A549 (cell line): ENCODE measurements at regions not wholly inside any gene's neighbourhood (a gene's known extent, or its start where the extent isn't known, plus 50 kb on each side); places are given as distances from the start of the nearest gene placed in this dataset.

Experiments used
- ATAC-seq, 2 experiments: fragments of 200-7000 bp in 1 of 2; fragments of >200 bp in 1 of 2; cut with Nextera tagmentation in 1 of 2; cut with Tn5 transposase in 1 of 2; 3 replicates each; pipeline versions ENCODE4 v1.8.0 to v1.9.1; 2018 to 2020; ENCODE audit warnings: mild to moderate bottlenecking in 1 of 2, moderate library complexity in 1 of 2
- CTCF ChIA-PET: fragments of 300-600 bp; sonication (Branson Sonifier 250); formaldehyde crosslinking; extraction: SDS; loops from one replicate; lab custom pipeline; 2021; ENCODE audit warnings: antibody characterized with exemption, inconsistent platforms; lab: Yijun Ruan, JAX
- POLR2A ChIA-PET: fragments of 350-600 bp; formaldehyde crosslinking; extraction: SDS; loops from one replicate; lab custom pipeline; 2021; ENCODE audit warnings: antibody characterized with exemption, inconsistent platforms; lab: Yijun Ruan, JAX
- DNase-seq, 2 experiments: peaks; one replicate each; pipeline versions ENCODE4 v3.0.0 to v3.0.0-alpha.2; 2011 to 2016; ENCODE audit warnings: low read depth in 1 of 2, low spot score in 1 of 2
- FAIRE-seq: peaks from 2 replicates; lab custom pipeline; 2011; peaks lifted over from hg19 to GRCh38; lab: Jason Lieb, UNC
- H3K27ac ChIP-seq, 2 experiments: fragments of >200 bp; sonication (Bioruptor Twin); formaldehyde crosslinking; 3 replicates each; pipeline ENCODE4 v1.5.1; 2016 to 2017
- H3K4me1 ChIP-seq: fragments of >200 bp; sonication (Bioruptor Twin); formaldehyde crosslinking; 3 replicates; pipeline ENCODE4 v1.6.1; 2016
- H3K4me2 ChIP-seq: fragments of >200 bp; sonication (Bioruptor Twin); formaldehyde crosslinking; 3 replicates; pipeline ENCODE4 v1.6.1; 2016
- H3K4me3 ChIP-seq: fragments of >200 bp; sonication (Bioruptor Twin); formaldehyde crosslinking; 3 replicates; pipeline ENCODE4 v1.5.1; 2016
- H3K9me3 ChIP-seq: fragments of >200 bp; sonication (Bioruptor Twin); formaldehyde crosslinking; 3 replicates; pipeline ENCODE4 v1.6.1; 2016
- CEBPB ChIP-seq, 2 experiments: fragments of >200 bp in 1 of 2; sonication (Bioruptor Twin) in 1 of 2; formaldehyde crosslinking in 1 of 2; IDR thresholded peaks; 2 replicates each; pipeline ENCODE4 v1.6.1; 2012 to 2016
- CHD2 ChIP-seq: fragments of 150-350 bp; IDR thresholded peaks from 2 replicates; pipeline ENCODE4 v1.6.1; 2014; ENCODE audit warnings: low read length; ENCODE audit not compliant: partially characterized antibody
- CTCF ChIP-seq: fragments of >200 bp; sonication (Bioruptor Twin); formaldehyde crosslinking; IDR thresholded peaks from 3 replicates; pipeline ENCODE4 v1.5.1; 2016
- EHF ChIP-seq: fragments of 250-450 bp; sonication (Bioruptor Pico); IDR thresholded peaks from 2 replicates; pipeline ENCODE4 v1.5.0; 2020; ENCODE audit warnings: mild to moderate bottlenecking
- EP300 ChIP-seq, 2 experiments: fragments of >200 bp; sonication (Bioruptor Twin); formaldehyde crosslinking; IDR thresholded peaks; 2 replicates in 1 of 2; 3 replicates in 1 of 2; pipeline ENCODE4 v1.6.1; 2016 to 2017
- ESRRA ChIP-seq: fragments of 150-350 bp; IDR thresholded peaks from 2 replicates; pipeline ENCODE4 v1.6.1; 2014; ENCODE audit warnings: mild to moderate bottlenecking, low read length, borderline replicate concordance
- FOSB ChIP-seq: fragments of 250-450 bp; sonication (Bioruptor Pico); IDR thresholded peaks from 2 replicates; pipeline ENCODE4 v1.5.0; 2020; ENCODE audit warnings: mild to moderate bottlenecking, moderate library complexity
- HEYL ChIP-seq: fragments of 250-450 bp; sonication (Bioruptor Pico); IDR thresholded peaks from 2 replicates; pipeline ENCODE4 v1.8.0; 2021; ENCODE audit warnings: mild to moderate bottlenecking, moderate library complexity
- HMGXB4 ChIP-seq: fragments of 250-450 bp; sonication (Bioruptor Pico); IDR thresholded peaks from 2 replicates; pipeline ENCODE4 v1.5.0; 2021; ENCODE audit warnings: mild to moderate bottlenecking, moderate library complexity, borderline replicate concordance
- KDM5A ChIP-seq: fragments of 200-600 bp; sonication (generic); IDR thresholded peaks from 2 replicates; pipeline ENCODE4 v1.6.1; 2016; ENCODE audit warnings: antibody characterized with exemption, mild to moderate bottlenecking
- MYC ChIP-seq: IDR thresholded peaks from 2 replicates; pipeline ENCODE4 v1.6.1; 2012; ENCODE audit warnings: mild to moderate bottlenecking, inconsistent platforms, low read length, improper control_type of control experiment, borderline replicate concordance
- RAD21 ChIP-seq, 2 experiments: fragments of >200 bp in 1 of 2; sonication (Bioruptor Twin) in 1 of 2; formaldehyde crosslinking in 1 of 2; IDR thresholded peaks in 1 of 2; conservative IDR thresholded peaks in 1 of 2; 2 replicates in 1 of 2; 3 replicates in 1 of 2; pipeline ENCODE4 v1.6.1; 2012 to 2018; ENCODE audit warnings: inconsistent platforms in 1 of 2
- RCOR1 ChIP-seq: fragments of 150-350 bp; IDR thresholded peaks from 2 replicates; pipeline ENCODE4 v1.6.1; 2014; ENCODE audit warnings: antibody characterized with exemption, low read length, low read depth
- RFX5 ChIP-seq: fragments of 450-650 bp; IDR thresholded peaks from 2 replicates; pipeline ENCODE4 v1.7.1; 2014; ENCODE audit warnings: antibody characterized with exemption, mild to moderate bottlenecking, moderate library complexity
- SMC3 ChIP-seq: fragments of >200 bp; sonication (Bioruptor Twin); formaldehyde crosslinking; IDR thresholded peaks from 3 replicates; pipeline ENCODE4 v1.6.1; 2018; ENCODE audit warnings: inconsistent platforms
- TFCP2L1 ChIP-seq: fragments of 250-450 bp; sonication (Bioruptor Pico); IDR thresholded peaks from 2 replicates; pipeline ENCODE4 v1.5.0; 2021; ENCODE audit warnings: mild to moderate bottlenecking
- TP53 ChIP-seq: fragments of 250-450 bp; sonication (Bioruptor Pico); IDR thresholded peaks from 2 replicates; pipeline ENCODE4 v1.5.0; 2021; ENCODE audit warnings: mild to moderate bottlenecking, moderate library complexity
- USF2 ChIP-seq: fragments of 450-650 bp; IDR thresholded peaks from 2 replicates; pipeline ENCODE4 v1.6.1; 2014; ENCODE audit warnings: antibody characterized with exemption
- ZC3H11A ChIP-seq: fragments of 450-650 bp; IDR thresholded peaks from 2 replicates; pipeline ENCODE4 v1.6.1; 2014; ENCODE audit warnings: antibody characterized with exemption, mild to moderate bottlenecking
- ZFP36 ChIP-seq: fragments of 450-650 bp; IDR thresholded peaks from 2 replicates; pipeline ENCODE4 v1.6.1; 2014; ENCODE audit warnings: borderline replicate concordance; ENCODE audit not compliant: partially characterized antibody
- WGBS: methylation state at CpG from one replicate; pipeline ENCODE4 v1.1.6; 2017; ENCODE audit errors: missing lambda C conversion rate; 5-methylcytosine and 5-hydroxymethylcytosine counted together
- TF ChIP-seq, protein P1 (sequence below): fragments of >200 bp; sonication (Bioruptor Twin); formaldehyde crosslinking; IDR thresholded peaks from 3 replicates; pipeline ENCODE4 v1.6.1; 2016
- TF ChIP-seq, protein P2 (sequence below): fragments of 200-600 bp; sonication (generic); IDR thresholded peaks from 2 replicates; pipeline ENCODE4 v1.6.1; 2016; ENCODE audit warnings: antibody characterized with exemption, mild to moderate bottlenecking, moderate library complexity
- TF ChIP-seq, protein P3 (sequence below): IDR thresholded peaks from 2 replicates; pipeline ENCODE4 v1.6.1; 2012
- TF ChIP-seq, protein P4 (sequence below): IDR thresholded peaks from 2 replicates; pipeline ENCODE4 v1.6.1; 2012; ENCODE audit warnings: low read depth, borderline replicate concordance

GRCh38 chr13:78499802-78500201, 103.5 kb downstream of the POU4F1 start:
- Histone ChIP-seq H3K4me3 (no peak overlapping the region), H3K4me2 (no peak overlapping the region), H3K9me3 (no peaks in the 10 kb centered on the region), H3K27ac (no peak overlapping the region), H3K4me1 (no peaks in the 10 kb centered on the region)
- ChIA-PET CTCF (no interaction called here), POLR2A (no interaction called here)
- TF ChIP-seq CTCF: no peak
- no peak for TF ChIP-seq EP300 (IDR thresholded peaks at IDR 0.05)
- TF ChIP-seq TFCP2L1: no peak
- TF ChIP-seq, protein P1, sequence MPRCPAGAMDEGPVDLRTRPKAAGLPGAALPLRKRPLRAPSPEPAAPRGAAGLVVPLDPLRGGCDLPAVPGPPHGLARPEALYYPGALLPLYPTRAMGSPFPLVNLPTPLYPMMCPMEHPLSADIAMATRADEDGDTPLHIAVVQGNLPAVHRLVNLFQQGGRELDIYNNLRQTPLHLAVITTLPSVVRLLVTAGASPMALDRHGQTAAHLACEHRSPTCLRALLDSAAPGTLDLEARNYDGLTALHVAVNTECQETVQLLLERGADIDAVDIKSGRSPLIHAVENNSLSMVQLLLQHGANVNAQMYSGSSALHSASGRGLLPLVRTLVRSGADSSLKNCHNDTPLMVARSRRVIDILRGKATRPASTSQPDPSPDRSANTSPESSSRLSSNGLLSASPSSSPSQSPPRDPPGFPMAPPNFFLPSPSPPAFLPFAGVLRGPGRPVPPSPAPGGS: no peak
- TF ChIP-seq, protein P2, sequence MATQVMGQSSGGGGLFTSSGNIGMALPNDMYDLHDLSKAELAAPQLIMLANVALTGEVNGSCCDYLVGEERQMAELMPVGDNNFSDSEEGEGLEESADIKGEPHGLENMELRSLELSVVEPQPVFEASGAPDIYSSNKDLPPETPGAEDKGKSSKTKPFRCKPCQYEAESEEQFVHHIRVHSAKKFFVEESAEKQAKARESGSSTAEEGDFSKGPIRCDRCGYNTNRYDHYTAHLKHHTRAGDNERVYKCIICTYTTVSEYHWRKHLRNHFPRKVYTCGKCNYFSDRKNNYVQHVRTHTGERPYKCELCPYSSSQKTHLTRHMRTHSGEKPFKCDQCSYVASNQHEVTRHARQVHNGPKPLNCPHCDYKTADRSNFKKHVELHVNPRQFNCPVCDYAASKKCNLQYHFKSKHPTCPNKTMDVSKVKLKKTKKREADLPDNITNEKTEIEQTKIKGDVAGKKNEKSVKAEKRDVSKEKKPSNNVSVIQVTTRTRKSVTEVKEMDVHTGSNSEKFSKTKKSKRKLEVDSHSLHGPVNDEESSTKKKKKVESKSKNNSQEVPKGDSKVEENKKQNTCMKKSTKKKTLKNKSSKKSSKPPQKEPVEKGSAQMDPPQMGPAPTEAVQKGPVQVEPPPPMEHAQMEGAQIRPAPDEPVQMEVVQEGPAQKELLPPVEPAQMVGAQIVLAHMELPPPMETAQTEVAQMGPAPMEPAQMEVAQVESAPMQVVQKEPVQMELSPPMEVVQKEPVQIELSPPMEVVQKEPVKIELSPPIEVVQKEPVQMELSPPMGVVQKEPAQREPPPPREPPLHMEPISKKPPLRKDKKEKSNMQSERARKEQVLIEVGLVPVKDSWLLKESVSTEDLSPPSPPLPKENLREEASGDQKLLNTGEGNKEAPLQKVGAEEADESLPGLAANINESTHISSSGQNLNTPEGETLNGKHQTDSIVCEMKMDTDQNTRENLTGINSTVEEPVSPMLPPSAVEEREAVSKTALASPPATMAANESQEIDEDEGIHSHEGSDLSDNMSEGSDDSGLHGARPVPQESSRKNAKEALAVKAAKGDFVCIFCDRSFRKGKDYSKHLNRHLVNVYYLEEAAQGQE: no peak
- TF ChIP-seq RAD21 (conservative IDR thresholded peaks at IDR 0.05 in 1 of 2, IDR thresholded peaks at IDR 0.05 in 1 of 2): no peak
- TF ChIP-seq CHD2: no peak
- no peak for TF ChIP-seq ZFP36
- no peak for TF ChIP-seq ESRRA
- no peak for FAIRE-seq
- DNase-seq: no peak
- no peak for ATAC-seq
- 3% methylated on average over 4 of the region's 4 CpGs for WGBS

GRCh38 chr13:78497702-78498355, 105.5 kb downstream of the POU4F1 start:
- 18% methylated on average over 8 of the region's 8 CpGs for WGBS
- CTCF ChIA-PET: no interaction called here
- no peak for DNase-seq
- no peak for FAIRE-seq
- H3K9me3 ChIP-seq: no peaks in the 10 kb centered on the region
- no peak for TF ChIP-seq HMGXB4 (CRISPR knock-in tag)
- no peak for TF ChIP-seq MYC
- TF ChIP-seq, all 56 proteins: peak for 0
- Histone ChIP-seq H3K4me1 (no peaks in the 10 kb centered on the region), H3K4me2 (no peak overlapping the region), H3K4me3 (no peak overlapping the region), H3K27ac (no peak overlapping the region)
- POLR2A ChIA-PET: no interaction called here
- ATAC-seq: no peak

- POLR2A ChIA-PET: no interaction called here
- FAIRE-seq (no peak), DNase-seq (no peak), ATAC-seq (no peak)
- CTCF ChIA-PET: no interaction called here
- Histone ChIP-seq H3K4me3 (no peak overlapping the region), H3K27ac (no peak overlapping the region), H3K4me2 (no peak overlapping the region), H3K4me1 (no peaks in the 10 kb centered on the region), H3K9me3 (no peaks in the 10 kb centered on the region)
- TF ChIP-seq CHD2: no peak
- TF ChIP-seq FOSB: no peak
- TF ChIP-seq, protein P3, sequence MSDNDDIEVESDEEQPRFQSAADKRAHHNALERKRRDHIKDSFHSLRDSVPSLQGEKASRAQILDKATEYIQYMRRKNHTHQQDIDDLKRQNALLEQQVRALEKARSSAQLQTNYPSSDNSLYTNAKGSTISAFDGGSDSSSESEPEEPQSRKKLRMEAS: no peak
- no peak for TF ChIP-seq EHF (CRISPR knock-in tag)
- no peak for TF ChIP-seq TP53
- no peak for TF ChIP-seq RFX5
- no peak for TF ChIP-seq RCOR1
- no peak for TF ChIP-seq SMC3
- TF ChIP-seq, protein P4, sequence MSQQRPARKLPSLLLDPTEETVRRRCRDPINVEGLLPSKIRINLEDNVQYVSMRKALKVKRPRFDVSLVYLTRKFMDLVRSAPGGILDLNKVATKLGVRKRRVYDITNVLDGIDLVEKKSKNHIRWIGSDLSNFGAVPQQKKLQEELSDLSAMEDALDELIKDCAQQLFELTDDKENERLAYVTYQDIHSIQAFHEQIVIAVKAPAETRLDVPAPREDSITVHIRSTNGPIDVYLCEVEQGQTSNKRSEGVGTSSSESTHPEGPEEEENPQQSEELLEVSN: no peak
- TF ChIP-seq CEBPB (IDR thresholded peaks at IDR 0.05): no peak
- no peak for TF ChIP-seq USF2
- no peak for TF ChIP-seq ZC3H11A
- no peak for TF ChIP-seq KDM5A
- TF ChIP-seq HEYL (CRISPR knock-in tag): no peak
Observed at GRCh38 chr13:78491978-78492377, 111.4 kb downstream of the POU4F1 start.
